ENCODE measurements at regions not wholly inside any gene's neighbourhood (a gene's known extent, or its start where the extent isn't known, plus 50 kb on each side); places are given as distances from the start of the nearest gene placed in this dataset.

DNA sequence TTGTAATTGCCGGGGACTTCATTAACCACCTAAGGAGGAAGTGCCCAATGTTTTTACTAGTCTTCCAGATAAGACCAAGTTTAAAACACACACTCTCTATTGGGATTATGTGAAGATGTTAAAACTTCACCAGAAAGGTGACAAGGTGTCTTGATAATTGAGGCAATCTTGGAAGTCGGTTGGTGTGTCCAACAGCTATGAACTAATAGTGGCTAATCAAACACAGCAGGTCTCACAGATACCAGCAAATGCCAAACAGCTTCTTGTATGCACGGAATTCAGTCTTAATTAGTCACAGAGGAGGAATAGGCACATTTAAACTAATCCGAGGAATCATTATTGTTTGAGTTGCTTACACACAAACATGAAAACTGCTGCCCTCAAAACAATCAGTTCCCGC is 214.5 kb downstream of the SEC61B start:
- DNase-seq (ENCODE audit: low read depth in 2 of 2), result no peak

GRCh38 chr9:99437145-99437544 is 215.1 kb downstream of the SEC61B start:
- DNase-seq (ENCODE audit: low read depth in 2 of 2), result no peak

DNA sequence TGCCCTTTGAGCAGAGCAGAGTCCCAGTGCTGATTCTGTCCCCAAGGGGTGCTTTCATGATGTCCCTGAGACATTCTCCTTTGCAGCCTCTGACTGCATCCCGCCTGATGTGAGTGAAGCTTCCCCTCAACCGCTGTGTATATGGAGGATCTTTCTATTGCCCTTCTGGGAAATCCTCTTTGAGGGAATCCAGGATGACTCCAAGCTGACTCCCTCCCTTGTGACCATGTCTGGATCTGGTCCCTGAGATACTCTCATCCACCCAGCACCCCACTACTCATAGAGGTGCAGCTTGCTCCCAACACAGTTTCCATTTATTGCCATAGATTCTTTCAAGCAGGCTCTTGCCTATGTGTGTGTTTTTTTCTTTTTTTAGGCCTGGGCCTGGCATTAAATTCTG is 216.5 kb downstream of the SEC61B start:
- DNase-seq (ENCODE audit: low read depth in 2 of 2), result no peak

DNA sequence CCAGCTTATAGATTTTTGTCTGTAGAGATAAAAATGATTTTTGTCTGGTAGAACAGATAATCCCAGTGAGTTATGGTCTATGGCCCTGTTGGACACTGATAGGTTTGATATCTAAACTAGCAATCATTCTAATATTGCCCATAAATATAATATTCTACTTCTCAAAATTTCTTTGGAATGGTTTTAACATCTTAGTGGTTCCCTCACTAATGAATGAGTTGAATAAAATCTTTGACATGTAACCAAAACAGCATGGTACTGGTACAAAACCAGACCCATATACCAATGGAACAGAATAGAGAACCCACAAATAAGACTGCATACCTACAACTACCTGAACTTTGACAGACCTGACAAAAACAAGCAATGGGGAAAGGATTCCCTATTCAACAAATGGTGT is 219.7 kb downstream of the SEC61B start:
- no peak for DNase-seq (ENCODE audit: low read depth in 2 of 2)

- DNase-seq (ENCODE audit: low read depth in 2 of 2), result no peak
Measured at GRCh38 chr9:99445371-99445891, 223.3 kb downstream of the SEC61B start.

GRCh38 chr9:99445920-99446319 is 223.8 kb downstream of the SEC61B start:
- no peak for DNase-seq (ENCODE audit: low read depth in 2 of 2)

DNA sequence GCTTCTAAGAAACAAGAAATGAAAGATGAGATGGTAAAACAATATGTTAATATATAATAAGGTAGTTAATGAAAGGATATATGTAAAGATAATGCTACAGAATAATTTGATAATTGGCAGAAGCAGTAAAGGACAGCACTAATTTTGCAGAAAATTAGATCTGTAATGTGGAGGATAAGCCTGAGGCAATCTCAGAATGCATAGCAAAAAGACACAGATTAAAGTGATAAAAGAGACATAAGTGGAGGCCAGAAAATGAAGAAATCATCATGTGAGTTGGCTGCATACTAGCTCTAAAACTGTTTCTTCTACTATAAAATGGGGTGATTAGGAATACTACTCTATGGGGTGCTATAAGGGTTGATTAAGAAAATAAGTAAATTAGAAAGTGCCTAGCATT is 225.9 kb downstream of the SEC61B start:
- no peak for DNase-seq (ENCODE audit: low read depth in 2 of 2)

DNA sequence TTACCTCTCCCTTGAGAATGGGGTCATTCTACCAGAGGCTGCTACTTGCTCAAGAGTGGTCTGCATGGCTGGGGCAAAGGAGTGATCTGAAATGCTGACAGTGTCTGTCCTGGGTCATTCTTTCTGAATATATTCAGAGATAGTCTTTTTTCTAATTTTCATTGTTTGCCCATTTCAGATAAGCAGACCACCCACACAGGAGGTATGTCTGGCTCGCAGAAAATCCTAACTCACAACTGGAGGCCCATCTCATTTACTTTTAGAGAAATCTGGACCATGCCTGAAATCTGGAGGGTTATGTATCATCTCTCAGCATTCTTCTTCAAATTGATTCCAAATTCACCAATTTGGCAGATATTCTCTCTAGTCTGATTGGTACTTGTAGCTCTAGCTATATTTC is 227.6 kb downstream of the SEC61B start:
- no peak for DNase-seq (ENCODE audit: low read depth in 2 of 2)

DNA sequence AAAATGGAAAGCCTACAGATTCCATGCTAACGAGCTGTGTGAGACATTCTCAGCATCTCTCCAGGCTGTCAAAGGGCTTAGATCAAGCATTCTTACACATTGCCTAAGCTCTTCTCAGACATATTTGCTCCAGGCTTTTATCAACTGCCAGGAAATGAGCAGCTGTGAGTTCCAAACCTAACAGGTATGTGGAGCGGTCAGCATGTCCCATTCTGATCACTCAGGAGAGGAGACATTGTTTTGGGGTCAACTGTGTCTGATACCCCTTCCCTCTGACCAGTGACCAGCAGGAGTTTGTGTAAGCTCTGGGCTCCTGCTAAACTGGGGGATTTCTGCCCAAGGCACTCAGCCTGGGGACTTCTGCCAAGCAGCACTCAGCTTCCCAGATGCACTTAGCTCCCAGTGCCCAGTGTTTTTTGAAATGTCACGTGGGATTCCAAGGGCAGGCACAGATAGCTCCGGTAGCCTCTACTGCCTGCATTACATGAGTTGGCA is 229.1 kb downstream of the SEC61B start:
- DNase-seq (ENCODE audit: low read depth in 2 of 2), result no peak

- no peak for DNase-seq (ENCODE audit: low read depth in 2 of 2)
Measured at GRCh38 chr9:99457406-99457805, 235.3 kb downstream of the SEC61B start.

GRCh38 chr9:99457981-99458380 is 235.9 kb downstream of the SEC61B start:
- DNase-seq (ENCODE audit: low read depth in 2 of 2), result no peak

DNA sequence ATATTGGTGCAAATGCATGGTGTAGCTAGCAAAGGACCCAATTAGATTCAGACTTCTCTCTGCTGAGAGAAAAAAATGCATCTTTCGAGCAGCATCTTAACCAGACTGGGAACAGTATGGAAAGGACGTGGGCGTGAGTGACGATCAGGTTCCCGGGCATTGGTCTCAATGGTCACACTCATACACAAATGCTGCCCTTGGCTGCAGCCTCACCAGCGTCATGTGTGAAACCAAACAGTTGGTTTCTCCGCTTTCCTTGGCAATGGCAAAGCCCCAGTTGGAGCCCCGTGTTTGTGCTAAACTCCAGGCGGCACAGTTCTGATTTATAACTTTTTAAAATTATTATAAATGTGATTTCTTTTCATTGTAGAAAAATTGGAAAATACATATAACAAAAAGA is 237.8 kb downstream of the SEC61B start:
- no peak for DNase-seq (ENCODE audit: low read depth in 2 of 2)

DNA sequence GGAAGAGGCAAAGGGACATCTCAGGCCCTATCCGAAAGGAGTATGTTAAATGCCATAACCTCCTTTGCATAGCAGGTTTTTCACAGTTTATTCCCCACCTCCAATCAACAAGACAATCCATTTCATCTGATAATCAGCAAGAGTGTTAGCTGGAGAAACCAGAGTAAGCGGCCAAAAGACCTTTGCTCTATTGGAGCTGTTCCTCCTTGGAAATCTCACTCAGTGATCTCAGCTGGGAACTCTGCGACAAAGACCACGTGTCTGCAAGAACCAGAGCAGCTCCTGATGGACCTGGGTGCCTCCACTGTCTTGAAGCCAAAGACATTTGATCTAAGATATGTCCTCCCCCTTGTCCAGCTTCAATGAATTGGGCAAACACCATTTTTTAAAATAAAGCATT is 241.0 kb downstream of the SEC61B start:
- DNase-seq (ENCODE audit: low read depth in 2 of 2), result no peak

DNA sequence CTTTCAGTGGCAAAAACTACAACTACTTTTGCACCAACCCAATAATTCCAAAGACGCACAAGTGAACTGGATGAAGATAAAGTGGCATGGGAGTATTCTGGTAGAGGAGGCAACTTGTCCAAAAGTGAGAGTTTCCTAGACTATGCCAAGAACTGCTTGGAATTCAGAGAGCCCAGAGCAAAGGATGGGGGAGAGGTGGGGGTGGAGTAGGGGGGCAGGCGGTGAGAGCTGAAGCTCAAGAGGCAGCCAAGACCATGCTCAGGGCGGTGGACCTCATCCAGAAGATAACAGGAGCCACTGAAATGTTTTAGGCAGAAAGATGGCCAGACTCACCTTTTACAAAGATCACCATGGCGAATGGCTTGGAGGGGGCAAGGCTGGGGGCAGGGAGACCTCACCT is 242.5 kb downstream of the SEC61B start:
- no peak for DNase-seq (ENCODE audit: low read depth in 2 of 2)

- DNase-seq (ENCODE audit: low read depth in 2 of 2), result no peak
Measured at GRCh38 chr9:99465231-99465907, 243.3 kb downstream of the SEC61B start.

DNA sequence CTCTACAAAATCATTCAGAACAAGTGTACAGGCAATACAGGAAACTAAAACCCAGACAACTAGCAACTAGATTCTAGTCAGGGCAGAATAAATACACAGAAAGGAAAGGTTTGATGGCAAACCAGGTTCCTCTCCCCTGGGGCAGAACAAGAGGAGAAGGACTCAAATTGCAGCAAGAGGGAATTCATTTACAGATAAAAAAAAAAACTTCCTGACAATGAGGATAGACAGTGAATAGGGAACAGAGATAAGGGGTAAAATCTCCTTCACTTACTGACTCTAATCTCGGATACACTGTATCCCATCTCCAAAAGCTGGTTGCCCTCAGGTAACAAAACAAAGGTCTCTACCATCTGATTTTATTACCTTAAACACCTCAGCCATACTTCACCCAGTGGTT is 244.0 kb downstream of the SEC61B start:
- no peak for DNase-seq (ENCODE audit: low read depth in 2 of 2)

DNA sequence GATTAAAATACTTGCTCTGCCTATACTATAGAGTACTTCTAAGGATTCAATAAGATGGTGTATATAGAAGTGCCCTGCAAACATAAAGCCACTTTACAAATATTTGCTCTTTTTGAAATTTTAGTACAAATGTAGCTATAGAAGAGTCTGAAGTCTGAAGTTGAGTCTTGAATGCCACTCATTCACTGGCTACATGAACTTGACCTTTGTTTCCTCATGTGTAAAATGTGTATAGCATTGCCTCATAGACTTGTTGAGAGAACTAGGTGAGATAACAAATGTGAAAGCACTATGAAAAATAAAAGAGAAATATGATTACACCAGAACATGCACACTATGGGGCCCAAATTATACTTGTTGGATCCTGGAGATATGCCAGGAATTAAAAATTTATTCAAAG is 244.7 kb downstream of the SEC61B start:
- DNase-seq (ENCODE audit: low read depth in 2 of 2), result no peak

- no peak for DNase-seq (ENCODE audit: low read depth in 2 of 2)
Measured at GRCh38 chr9:99471033-99471432, 249.0 kb downstream of the SEC61B start.

- no peak for DNase-seq (ENCODE audit: low read depth in 2 of 2)
Measured at GRCh38 chr9:99472240-99472915, 250.3 kb downstream of the SEC61B start.

- no peak for DNase-seq (ENCODE audit: low read depth in 2 of 2)
Measured at GRCh38 chr9:99472916-99473245, 250.8 kb downstream of the SEC61B start.

DNA sequence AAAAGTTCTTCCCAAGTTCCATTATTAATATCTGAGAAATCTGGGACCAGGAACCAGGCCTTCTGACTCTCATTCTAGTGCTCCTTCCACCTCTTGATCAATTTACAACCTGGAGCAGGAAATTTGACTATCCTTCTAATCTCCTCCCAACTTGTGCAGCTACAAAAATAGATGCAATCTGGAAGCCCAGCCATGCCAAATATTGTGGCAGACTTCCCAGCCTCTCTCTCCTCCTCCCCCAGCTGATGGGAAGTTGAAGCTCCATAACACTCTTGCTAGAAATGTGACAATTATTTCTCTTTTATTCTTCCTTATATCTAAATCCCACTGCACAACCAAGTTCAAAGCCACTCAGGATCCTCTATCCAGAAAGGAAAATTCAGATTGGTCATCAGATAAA is 252.1 kb downstream of the SEC61B start:
- DNase-seq (ENCODE audit: low read depth in 2 of 2), result no peak

DNA sequence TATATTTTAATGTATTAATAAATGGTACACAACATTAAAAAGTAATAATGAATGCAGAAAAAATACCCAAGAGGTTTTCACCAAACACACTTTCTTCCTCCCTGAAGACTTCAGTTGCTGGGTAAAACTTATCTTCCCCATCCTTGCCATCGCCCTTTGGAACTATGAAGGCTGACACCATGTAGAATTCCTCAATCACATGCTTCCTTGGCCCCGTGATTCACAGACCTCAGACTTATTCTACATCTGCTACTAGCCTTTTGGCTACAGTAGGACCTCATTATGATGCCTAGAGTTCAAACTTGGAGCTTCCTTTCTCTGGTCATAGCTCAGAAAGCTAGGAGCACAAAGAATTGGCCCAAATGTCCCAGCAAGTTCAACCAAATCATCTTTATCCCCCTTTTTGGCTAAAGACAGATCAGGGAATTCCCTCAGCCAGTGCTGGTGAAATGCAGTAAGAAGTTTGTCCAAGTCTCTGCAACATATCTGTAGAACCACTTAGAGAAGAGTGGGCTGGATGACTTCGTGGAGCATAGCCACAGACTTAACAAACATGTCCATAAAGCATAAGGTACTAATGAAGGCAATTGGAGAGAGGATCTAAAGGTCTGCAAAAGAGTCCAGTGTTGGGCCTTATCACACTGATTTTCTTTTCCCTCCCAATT is 253.5 kb downstream of the SEC61B start:
- no peak for DNase-seq (ENCODE audit: low read depth in 2 of 2)
